ENCODE measurements at regions not wholly inside any gene's neighbourhood (a gene's known extent, or its start where the extent isn't known, plus 50 kb on each side); places are given as distances from the start of the nearest gene placed in this dataset.

DNA sequence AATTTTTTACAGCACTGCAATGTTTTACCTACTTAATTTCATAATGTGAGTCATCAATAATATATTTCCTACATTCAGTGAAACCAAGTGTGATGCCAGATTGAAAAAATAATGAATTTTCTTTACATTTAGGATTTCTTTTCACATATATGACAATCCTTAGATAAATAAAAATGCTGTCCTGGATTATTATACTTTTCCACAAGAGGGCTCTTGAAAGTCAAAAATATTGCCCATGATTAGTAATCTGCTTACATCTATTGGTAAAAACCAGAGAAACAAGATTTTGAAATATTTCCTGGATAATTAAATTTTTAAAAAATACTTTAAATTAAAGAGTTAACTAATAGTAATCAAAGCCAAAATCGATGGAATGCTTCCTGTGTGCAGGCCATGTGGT, 86.8 kb upstream of the PLPPR4 start:
- TF ChIP-seq, protein P1, sequence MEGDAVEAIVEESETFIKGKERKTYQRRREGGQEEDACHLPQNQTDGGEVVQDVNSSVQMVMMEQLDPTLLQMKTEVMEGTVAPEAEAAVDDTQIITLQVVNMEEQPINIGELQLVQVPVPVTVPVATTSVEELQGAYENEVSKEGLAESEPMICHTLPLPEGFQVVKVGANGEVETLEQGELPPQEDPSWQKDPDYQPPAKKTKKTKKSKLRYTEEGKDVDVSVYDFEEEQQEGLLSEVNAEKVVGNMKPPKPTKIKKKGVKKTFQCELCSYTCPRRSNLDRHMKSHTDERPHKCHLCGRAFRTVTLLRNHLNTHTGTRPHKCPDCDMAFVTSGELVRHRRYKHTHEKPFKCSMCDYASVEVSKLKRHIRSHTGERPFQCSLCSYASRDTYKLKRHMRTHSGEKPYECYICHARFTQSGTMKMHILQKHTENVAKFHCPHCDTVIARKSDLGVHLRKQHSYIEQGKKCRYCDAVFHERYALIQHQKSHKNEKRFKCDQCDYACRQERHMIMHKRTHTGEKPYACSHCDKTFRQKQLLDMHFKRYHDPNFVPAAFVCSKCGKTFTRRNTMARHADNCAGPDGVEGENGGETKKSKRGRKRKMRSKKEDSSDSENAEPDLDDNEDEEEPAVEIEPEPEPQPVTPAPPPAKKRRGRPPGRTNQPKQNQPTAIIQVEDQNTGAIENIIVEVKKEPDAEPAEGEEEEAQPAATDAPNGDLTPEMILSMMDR (IDR thresholded peaks at IDR 0.05): no peak
- ATAC-seq (ENCODE audit: low FRiP score) (no peak), DNase-seq (ENCODE audit: low spot score) (no peak)

DNA sequence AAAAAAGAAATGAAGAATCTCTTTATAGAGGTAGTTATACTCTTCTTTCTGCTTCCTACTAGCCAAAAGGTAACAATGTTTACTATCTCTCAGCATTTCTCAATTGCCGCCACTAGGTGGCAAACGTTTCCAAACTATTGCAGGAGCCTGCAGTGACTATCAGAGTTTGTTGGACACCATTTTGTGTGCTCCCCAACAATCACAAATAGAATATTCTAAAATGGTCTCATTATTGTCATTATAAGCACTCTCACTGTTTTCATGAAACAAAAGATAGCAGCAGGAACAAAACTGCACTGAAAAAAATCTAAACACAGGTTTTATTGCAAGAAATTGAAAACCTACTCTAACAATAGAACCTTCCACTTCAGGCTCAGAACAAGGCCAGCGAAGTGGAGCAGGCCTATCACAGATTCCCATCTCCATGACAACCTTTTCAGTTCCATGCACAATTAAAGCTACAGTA, 83.9 kb upstream of the PLPPR4 start:
- peak; percentile 64 for ATAC-seq (ENCODE audit: low FRiP score)

DNA sequence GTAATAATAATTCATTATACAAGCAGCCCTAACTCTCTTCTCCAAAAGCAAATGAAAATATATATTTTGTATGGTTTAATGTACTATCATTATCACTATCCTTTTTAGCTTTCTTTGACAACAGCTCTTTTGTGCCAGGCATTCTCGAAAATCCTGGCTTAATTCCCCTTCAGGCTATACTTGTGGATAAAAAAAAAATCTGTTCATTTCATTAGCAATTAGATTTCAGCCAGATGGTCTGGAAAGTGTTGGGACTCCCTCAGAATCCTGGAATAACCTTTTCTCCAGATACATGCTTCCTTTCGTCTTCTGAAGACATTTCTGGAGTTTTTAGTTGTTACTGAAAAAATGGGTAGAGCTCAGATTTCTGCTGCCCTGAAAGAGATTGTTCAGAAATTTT, 83.4 kb upstream of the PLPPR4 start:
- DNase-seq (ENCODE audit: low spot score) (no peak), ATAC-seq (ENCODE audit: low FRiP score) (no peak)
- TF ChIP-seq, protein P1 (IDR thresholded peaks at IDR 0.05): no peak

More for the DNA sequence above, 83.9 kb upstream of the PLPPR4 start:
- peak; percentile 47 for DNase-seq (ENCODE audit: low spot score)
- TF ChIP-seq, protein P1 (IDR thresholded peaks at IDR 0.05): peak in 2 of 3 donors; percentile 49 to 56

DNA sequence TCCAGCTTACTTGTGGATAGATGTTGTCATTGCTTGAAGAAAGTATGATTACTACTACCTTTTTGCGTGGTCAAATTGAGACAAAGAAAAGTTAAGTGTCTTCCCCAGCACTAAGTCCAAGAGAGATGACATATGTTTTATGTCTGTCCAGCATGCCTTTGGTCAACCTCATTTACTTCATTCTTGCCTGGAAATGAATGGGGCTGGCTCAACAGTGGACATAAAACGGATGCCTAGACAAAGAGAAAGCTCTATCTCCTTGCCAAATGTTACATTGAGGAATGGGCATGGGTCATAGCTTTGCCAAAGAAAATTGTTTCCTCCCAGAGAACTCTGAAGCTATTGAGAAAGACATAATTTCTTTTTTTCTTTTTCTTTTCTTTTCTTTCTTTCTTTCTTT, 82.4 kb upstream of the PLPPR4 start:
- TF ChIP-seq, protein P1 (IDR thresholded peaks at IDR 0.05): no peak
- DNase-seq (ENCODE audit: low spot score) (no peak), ATAC-seq (ENCODE audit: low FRiP score) (no peak)

DNA sequence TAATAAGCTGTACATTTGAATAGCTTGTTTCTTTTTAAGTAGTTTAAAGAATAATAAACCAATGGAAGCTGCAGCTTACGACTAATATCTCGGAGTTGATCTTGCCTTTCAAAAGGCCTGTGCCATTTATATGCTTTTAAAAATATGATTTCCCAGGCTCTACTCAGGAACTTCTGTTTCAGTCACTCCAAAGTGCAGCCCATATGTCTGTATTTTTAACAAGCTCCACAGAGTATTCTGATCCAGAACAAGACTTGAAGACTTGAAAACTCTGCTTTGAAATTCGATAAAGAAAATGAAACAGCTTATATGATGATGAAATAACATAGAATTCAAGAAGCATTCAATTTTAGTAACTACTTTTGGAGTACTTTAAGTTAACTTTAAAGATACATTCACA, 79.1 kb upstream of the PLPPR4 start:
- TF ChIP-seq, protein P1 (IDR thresholded peaks at IDR 0.05): no peak
- ATAC-seq (ENCODE audit: low FRiP score): no peak
- no peak for DNase-seq (ENCODE audit: low spot score)

DNA sequence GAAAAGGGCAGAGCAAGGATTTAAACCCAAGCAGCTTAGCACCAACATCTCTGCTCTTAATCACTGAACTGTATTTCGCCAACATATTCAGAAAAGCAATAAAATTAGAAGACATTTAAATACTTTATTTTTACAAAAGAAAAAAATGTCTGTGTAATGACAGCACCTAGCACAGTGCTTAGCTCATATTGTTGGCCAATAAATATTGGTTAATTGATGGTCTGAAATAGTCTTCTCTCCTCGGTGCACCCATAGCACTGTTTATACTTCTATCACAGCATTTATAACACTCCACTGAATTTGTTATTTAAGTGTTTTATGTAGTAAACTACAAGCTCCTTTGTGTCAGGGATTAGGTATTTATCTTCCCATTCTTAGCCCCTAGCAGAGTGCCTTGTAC, 70.9 kb upstream of the PLPPR4 start:
- ATAC-seq (ENCODE audit: low FRiP score): no peak
- DNase-seq (ENCODE audit: low spot score): no peak
- TF ChIP-seq, protein P1 (IDR thresholded peaks at IDR 0.05): no peak

DNA sequence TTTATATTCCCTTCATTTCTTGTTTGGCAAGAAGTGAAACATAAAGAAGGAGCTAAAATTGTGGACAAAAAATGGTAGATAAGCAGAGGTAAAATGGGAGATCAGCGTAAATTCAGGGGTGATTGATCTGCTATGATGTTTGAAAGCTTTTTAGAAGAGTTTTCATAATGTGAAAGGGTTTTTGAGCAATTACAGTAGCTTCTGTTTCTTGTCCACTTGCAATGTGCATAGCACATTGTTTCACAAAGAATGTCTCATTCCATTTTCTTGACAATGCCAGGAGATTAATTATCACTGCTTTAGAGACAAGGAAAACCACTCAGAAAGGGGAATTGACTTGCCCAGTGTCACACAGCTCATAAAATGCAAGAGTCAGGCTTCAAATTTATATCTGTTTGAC, 65.9 kb upstream of the PLPPR4 start:
- TF ChIP-seq, protein P1 (IDR thresholded peaks at IDR 0.05): no peak
- ATAC-seq (ENCODE audit: low FRiP score): no peak

More for the DNA sequence above, 65.9 kb upstream of the PLPPR4 start:
- DNase-seq (ENCODE audit: low spot score): no peak
